Ascending aorta (tissue), 2 donors: ENCODE measurements at regions not wholly inside any gene's neighbourhood (a gene's known extent, or its start where the extent isn't known, plus 50 kb on each side); places are given as distances from the start of the nearest gene placed in this dataset.

Experiments used
- DNase-seq, 2 donors: peaks; one replicate each; pipeline ENCODE4 v3.0.0-alpha.2; 2019; ENCODE audit warnings: low spot score in 2 of 2
- H3K27ac ChIP-seq, 2 donors: fragments of 200-600 bp; sonication (generic); one replicate each; pipeline ENCODE4 v1.5.1; 2016 to 2017; ENCODE audit warnings: mild to moderate bottlenecking in 1 of 2
- H3K27me3 ChIP-seq: fragments of 200-600 bp; sonication (generic); one replicate; pipeline ENCODE4 v1.5.1; 2017
- H3K36me3 ChIP-seq, 2 donors: fragments of 200-600 bp; sonication (generic); one replicate each; pipeline ENCODE4 v1.5.1; 2016
- H3K4me1 ChIP-seq, 2 donors: fragments of 200-600 bp; sonication (generic); one replicate each; pipeline ENCODE4 v1.5.1; 2016 to 2017; ENCODE audit warnings: mild to moderate bottlenecking in 1 of 2
- H3K4me3 ChIP-seq, 2 donors: fragments of 200-600 bp; sonication (generic); one replicate each; pipeline ENCODE4 v1.5.1; 2016 to 2017; ENCODE audit warnings: mild to moderate bottlenecking in 1 of 2
- H3K9me3 ChIP-seq, 2 donors: fragments of 200-600 bp; sonication (generic); one replicate each; pipeline ENCODE4 v1.5.1; 2016
- intact Hi-C: fragments of 100-400 bp; cut with DNase I; formaldehyde crosslinking; loops from one replicate; pipeline ENCODE4 v1.15.1; 2023
- TF ChIP-seq, protein P1 (sequence below), 3 experiments: fragments of 200-600 bp in 2 of 3; fragments of 450-650 bp in 1 of 3; sonication (generic) in 2 of 3; IDR thresholded peaks; one replicate each; pipeline ENCODE4 v1.5.1; 2016 to 2019; ENCODE audit warnings: antibody characterized with exemption in 3 of 3, mild to moderate bottlenecking in 1 of 3, moderate library complexity in 1 of 3

DNA sequence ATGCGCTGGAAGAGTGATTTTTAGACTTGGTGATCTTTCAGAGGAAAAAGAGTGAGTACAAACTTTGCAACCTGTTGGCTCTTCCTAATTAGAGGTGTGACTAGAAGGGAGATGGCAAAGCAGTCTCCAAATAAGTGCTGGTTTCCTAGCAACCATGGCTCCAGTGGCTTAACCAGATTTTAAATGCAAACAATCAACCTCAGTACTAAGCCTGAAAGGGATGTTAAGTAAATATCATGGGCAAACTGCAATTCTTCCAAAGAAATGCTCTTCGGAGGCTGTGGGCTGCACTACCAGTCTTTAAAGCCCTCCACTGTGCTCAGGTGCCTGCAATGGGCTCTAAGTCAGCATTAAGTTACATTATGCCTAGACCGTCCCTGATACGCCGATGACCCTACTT lies 678.1 kb upstream of the CCDC54 start:
- Histone ChIP-seq H3K9me3 (no peaks in the 10 kb centered on the region), H3K27ac (no peak overlapping the region), H3K27me3 (no peaks in the 10 kb centered on the region), H3K4me3 (no peak overlapping the region), H3K4me1 (no peaks in the 10 kb centered on the region), H3K36me3 (no peaks in the 10 kb centered on the region)
- no peak for DNase-seq
- TF ChIP-seq, protein P1, sequence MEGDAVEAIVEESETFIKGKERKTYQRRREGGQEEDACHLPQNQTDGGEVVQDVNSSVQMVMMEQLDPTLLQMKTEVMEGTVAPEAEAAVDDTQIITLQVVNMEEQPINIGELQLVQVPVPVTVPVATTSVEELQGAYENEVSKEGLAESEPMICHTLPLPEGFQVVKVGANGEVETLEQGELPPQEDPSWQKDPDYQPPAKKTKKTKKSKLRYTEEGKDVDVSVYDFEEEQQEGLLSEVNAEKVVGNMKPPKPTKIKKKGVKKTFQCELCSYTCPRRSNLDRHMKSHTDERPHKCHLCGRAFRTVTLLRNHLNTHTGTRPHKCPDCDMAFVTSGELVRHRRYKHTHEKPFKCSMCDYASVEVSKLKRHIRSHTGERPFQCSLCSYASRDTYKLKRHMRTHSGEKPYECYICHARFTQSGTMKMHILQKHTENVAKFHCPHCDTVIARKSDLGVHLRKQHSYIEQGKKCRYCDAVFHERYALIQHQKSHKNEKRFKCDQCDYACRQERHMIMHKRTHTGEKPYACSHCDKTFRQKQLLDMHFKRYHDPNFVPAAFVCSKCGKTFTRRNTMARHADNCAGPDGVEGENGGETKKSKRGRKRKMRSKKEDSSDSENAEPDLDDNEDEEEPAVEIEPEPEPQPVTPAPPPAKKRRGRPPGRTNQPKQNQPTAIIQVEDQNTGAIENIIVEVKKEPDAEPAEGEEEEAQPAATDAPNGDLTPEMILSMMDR (IDR thresholded peaks at IDR 0.05): no peak
- intact Hi-C loops: no loop called here

DNA sequence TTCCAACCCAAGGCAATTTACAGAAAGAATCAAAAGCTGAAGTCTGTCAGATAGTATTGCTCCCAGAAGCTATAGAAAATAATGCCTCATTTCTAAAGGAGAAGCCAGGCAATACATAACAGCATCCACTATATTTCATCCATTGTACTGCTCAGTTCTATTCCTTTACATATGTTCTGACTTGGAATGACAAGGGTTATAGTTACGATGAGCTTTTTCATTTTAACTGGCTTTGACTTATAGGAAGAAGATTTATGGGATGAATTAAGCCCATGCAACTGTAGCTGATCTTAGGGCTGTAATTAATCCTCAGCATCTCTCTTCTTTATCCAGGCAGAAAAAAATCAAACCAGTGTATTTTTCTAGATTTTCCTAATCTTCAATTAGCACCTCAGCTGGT lies 676.3 kb upstream of the CCDC54 start:
- DNase-seq: no peak
- H3K9me3 ChIP-seq: no peaks in the 10 kb centered on the region
- H3K27ac ChIP-seq: no peak overlapping the region
- no peaks in the 10 kb centered on the region for H3K36me3 ChIP-seq
- no peaks in the 10 kb centered on the region for H3K27me3 ChIP-seq
- H3K4me1 ChIP-seq: no peaks in the 10 kb centered on the region
- TF ChIP-seq, protein P1 (IDR thresholded peaks at IDR 0.05): no peak
- no peak overlapping the region for H3K4me3 ChIP-seq
- intact Hi-C loops: no loop called here

GRCh38 chr3:106703524-106703923 lies 673.7 kb upstream of the CCDC54 start:
- Histone ChIP-seq H3K4me3 (no peak overlapping the region), H3K36me3 (no peaks in the 10 kb centered on the region), H3K9me3 (no peaks in the 10 kb centered on the region), H3K27ac (no peak overlapping the region), H3K4me1 (no peaks in the 10 kb centered on the region), H3K27me3 (no peaks in the 10 kb centered on the region)
- intact Hi-C loops: no loop called here
- no peak for DNase-seq
- TF ChIP-seq, protein P1 (IDR thresholded peaks at IDR 0.05): no peak

- TF ChIP-seq, protein P1 (IDR thresholded peaks at IDR 0.05): no peak
- DNase-seq: no peak
- H3K27ac ChIP-seq: no peak overlapping the region
- intact Hi-C loops: no loop called here
- H3K4me3 ChIP-seq: no peak overlapping the region
- H3K9me3 ChIP-seq: no peaks in the 10 kb centered on the region
- H3K4me1 ChIP-seq: no peaks in the 10 kb centered on the region
- no peaks in the 10 kb centered on the region for H3K36me3 ChIP-seq
- H3K27me3 ChIP-seq: no peaks in the 10 kb centered on the region
Measured at GRCh38 chr3:106707347-106707746, 669.9 kb upstream of the CCDC54 start.

GRCh38 chr3:106710596-106710995 lies 666.6 kb upstream of the CCDC54 start:
- TF ChIP-seq, protein P1 (IDR thresholded peaks at IDR 0.05): no peak
- H3K9me3 ChIP-seq: no peaks in the 10 kb centered on the region
- no peak for DNase-seq
- no peaks in the 10 kb centered on the region for H3K27me3 ChIP-seq
- H3K36me3 ChIP-seq: no peaks in the 10 kb centered on the region
- intact Hi-C loops: no loop called here
- no peak overlapping the region for H3K27ac ChIP-seq
- H3K4me1 ChIP-seq: no peaks in the 10 kb centered on the region
- no peak overlapping the region for H3K4me3 ChIP-seq

- Histone ChIP-seq H3K27me3 (no peaks in the 10 kb centered on the region), H3K4me1 (no peaks in the 10 kb centered on the region), H3K4me3 (no peak overlapping the region), H3K9me3 (no peaks in the 10 kb centered on the region), H3K27ac (no peak overlapping the region), H3K36me3 (no peaks in the 10 kb centered on the region)
- no peak for DNase-seq
- intact Hi-C loops: no loop called here
- TF ChIP-seq, protein P1 (IDR thresholded peaks at IDR 0.05): no peak
Measured at GRCh38 chr3:106711650-106712049, 665.6 kb upstream of the CCDC54 start.
